A549 (cell line): ENCODE measurements at regions not wholly inside any gene's neighbourhood (a gene's known extent, or its start where the extent isn't known, plus 50 kb on each side); places are given as distances from the start of the nearest gene placed in this dataset.
"Not testable (repeated sequence)": the region's sequence is repeated elsewhere in the genome, so short reads cannot be mapped to it uniquely, and the experiment has no call there.

Source experiments
- ATAC-seq, 2 experiments: fragments of 200-7000 bp in 1 of 2; fragments of >200 bp in 1 of 2; cut with Nextera tagmentation in 1 of 2; cut with Tn5 transposase in 1 of 2; 3 replicates each; pipeline versions ENCODE4 v1.8.0 to v1.9.1; 2018 to 2020; ENCODE audit warnings: mild to moderate bottlenecking in 1 of 2, moderate library complexity in 1 of 2
- CTCF ChIA-PET: fragments of 300-600 bp; sonication (Branson Sonifier 250); formaldehyde crosslinking; extraction: SDS; loops from one replicate; lab custom pipeline; 2021; ENCODE audit warnings: antibody characterized with exemption, inconsistent platforms; lab: Yijun Ruan, JAX
- POLR2A ChIA-PET: fragments of 350-600 bp; formaldehyde crosslinking; extraction: SDS; loops from one replicate; lab custom pipeline; 2021; ENCODE audit warnings: antibody characterized with exemption, inconsistent platforms; lab: Yijun Ruan, JAX
- DNase-seq, 2 experiments: peaks; one replicate each; pipeline versions ENCODE4 v3.0.0 to v3.0.0-alpha.2; 2011 to 2016; ENCODE audit warnings: low read depth in 1 of 2, low spot score in 1 of 2
- FAIRE-seq: peaks from 2 replicates; lab custom pipeline; 2011; peaks lifted over from hg19 to GRCh38; lab: Jason Lieb, UNC
- H3K27ac ChIP-seq, 2 experiments: fragments of >200 bp; sonication (Bioruptor Twin); formaldehyde crosslinking; 3 replicates each; pipeline ENCODE4 v1.5.1; 2016 to 2017
- H3K4me1 ChIP-seq: fragments of >200 bp; sonication (Bioruptor Twin); formaldehyde crosslinking; 3 replicates; pipeline ENCODE4 v1.6.1; 2016
- H3K4me2 ChIP-seq: fragments of >200 bp; sonication (Bioruptor Twin); formaldehyde crosslinking; 3 replicates; pipeline ENCODE4 v1.6.1; 2016
- H3K4me3 ChIP-seq: fragments of >200 bp; sonication (Bioruptor Twin); formaldehyde crosslinking; 3 replicates; pipeline ENCODE4 v1.5.1; 2016
- H3K9me3 ChIP-seq: fragments of >200 bp; sonication (Bioruptor Twin); formaldehyde crosslinking; 3 replicates; pipeline ENCODE4 v1.6.1; 2016
- BHLHE40 ChIP-seq: IDR thresholded peaks from 2 replicates; pipeline ENCODE4 v1.6.1; 2012; ENCODE audit warnings: low read depth, low read length, inconsistent platforms
- CBX8 ChIP-seq: fragments of 200-600 bp; sonication (generic); IDR thresholded peaks from 2 replicates; pipeline ENCODE4 v1.6.1; 2016
- FOSB ChIP-seq: fragments of 250-450 bp; sonication (Bioruptor Pico); IDR thresholded peaks from 2 replicates; pipeline ENCODE4 v1.5.0; 2020; ENCODE audit warnings: mild to moderate bottlenecking, moderate library complexity
- FOSL2 ChIP-seq, 2 experiments: fragments of 450-650 bp in 1 of 2; fragments of >200 bp in 1 of 2; sonication (Bioruptor Twin) in 1 of 2; formaldehyde crosslinking; IDR thresholded peaks; 2 replicates each; pipeline versions ENCODE4 v1.5.0 to v1.6.1; 2016 to 2020; ENCODE audit warnings: mild to moderate bottlenecking in 1 of 2, moderate library complexity in 1 of 2
- FOXS1 ChIP-seq: fragments of 250-450 bp; sonication (Bioruptor Pico); IDR thresholded peaks from 2 replicates; pipeline ENCODE4 v1.5.0; 2020; ENCODE audit warnings: mild to moderate bottlenecking, moderate library complexity
- HEYL ChIP-seq: fragments of 250-450 bp; sonication (Bioruptor Pico); IDR thresholded peaks from 2 replicates; pipeline ENCODE4 v1.8.0; 2021; ENCODE audit warnings: mild to moderate bottlenecking, moderate library complexity
- HOXA7 ChIP-seq: fragments of 250-450 bp; sonication (Bioruptor Pico); IDR thresholded peaks from 2 replicates; pipeline ENCODE4 v1.5.0; 2020; ENCODE audit warnings: mild to moderate bottlenecking, moderate library complexity
- HOXB13 ChIP-seq: fragments of 250-450 bp; sonication (Bioruptor Pico); IDR thresholded peaks from 2 replicates; pipeline ENCODE4 v1.5.0; 2020; ENCODE audit warnings: low read depth, mild to moderate bottlenecking, moderate library complexity
- JUNB ChIP-seq: fragments of >200 bp; sonication (Bioruptor Twin); formaldehyde crosslinking; IDR thresholded peaks from 2 replicates; pipeline ENCODE4 v1.6.1; 2016
- KDM1A ChIP-seq: fragments of 200-600 bp; sonication (generic); IDR thresholded peaks from 2 replicates; pipeline ENCODE4 v1.6.1; 2016; ENCODE audit warnings: low read depth, mild to moderate bottlenecking
- KDM5A ChIP-seq: fragments of 200-600 bp; sonication (generic); IDR thresholded peaks from 2 replicates; pipeline ENCODE4 v1.6.1; 2016; ENCODE audit warnings: antibody characterized with exemption, mild to moderate bottlenecking
- MAFK ChIP-seq: fragments of 450-650 bp; IDR thresholded peaks from 2 replicates; pipeline ENCODE4 v1.6.1; 2014; ENCODE audit not compliant: partially characterized antibody
- MAZ ChIP-seq: fragments of 150-350 bp; IDR thresholded peaks from 2 replicates; pipeline ENCODE4 v1.6.1; 2014; ENCODE audit warnings: antibody characterized with exemption, low read depth, low read length, borderline replicate concordance
- NFE2L2 ChIP-seq: fragments of 150-350 bp; conservative IDR thresholded peaks from 2 replicates; pipeline ENCODE4 v1.6.1; 2014; ENCODE audit warnings: low read length
- NPAS2 ChIP-seq: fragments of 250-450 bp; sonication (Bioruptor Pico); IDR thresholded peaks from 2 replicates; pipeline ENCODE4 v1.8.0; 2022; ENCODE audit warnings: mild to moderate bottlenecking, moderate library complexity, borderline replicate concordance
- POLR2A ChIP-seq: IDR thresholded peaks from 2 replicates; pipeline ENCODE4 v1.6.1; 2012; ENCODE audit warnings: mild to moderate bottlenecking, low read length
- RAD21 ChIP-seq, 2 experiments: fragments of >200 bp in 1 of 2; sonication (Bioruptor Twin) in 1 of 2; formaldehyde crosslinking in 1 of 2; IDR thresholded peaks in 1 of 2; conservative IDR thresholded peaks in 1 of 2; 2 replicates in 1 of 2; 3 replicates in 1 of 2; pipeline ENCODE4 v1.6.1; 2012 to 2018; ENCODE audit warnings: inconsistent platforms in 1 of 2
- RCOR1 ChIP-seq: fragments of 150-350 bp; IDR thresholded peaks from 2 replicates; pipeline ENCODE4 v1.6.1; 2014; ENCODE audit warnings: antibody characterized with exemption, low read length, low read depth
- SMC3 ChIP-seq: fragments of >200 bp; sonication (Bioruptor Twin); formaldehyde crosslinking; IDR thresholded peaks from 3 replicates; pipeline ENCODE4 v1.6.1; 2018; ENCODE audit warnings: inconsistent platforms
- TP53 ChIP-seq: fragments of 250-450 bp; sonication (Bioruptor Pico); IDR thresholded peaks from 2 replicates; pipeline ENCODE4 v1.5.0; 2021; ENCODE audit warnings: mild to moderate bottlenecking, moderate library complexity
- ZC3H11A ChIP-seq: fragments of 450-650 bp; IDR thresholded peaks from 2 replicates; pipeline ENCODE4 v1.6.1; 2014; ENCODE audit warnings: antibody characterized with exemption, mild to moderate bottlenecking
- ZNF302 ChIP-seq: fragments of 250-450 bp; sonication (Bioruptor Pico); IDR thresholded peaks from 2 replicates; pipeline ENCODE4 v1.9.0; 2021; ENCODE audit warnings: inconsistent platforms, mild to moderate bottlenecking, moderate library complexity
- ZSCAN20 ChIP-seq: fragments of 250-450 bp; sonication (Bioruptor Pico); IDR thresholded peaks from 2 replicates; pipeline ENCODE4 v1.8.0; 2022; ENCODE audit warnings: mild to moderate bottlenecking, moderate library complexity
- WGBS: methylation state at CpG from one replicate; pipeline ENCODE4 v1.1.6; 2017; ENCODE audit errors: missing lambda C conversion rate; 5-methylcytosine and 5-hydroxymethylcytosine counted together
- TF ChIP-seq, protein P1 (sequence below): fragments of >200 bp; sonication (Bioruptor Twin); formaldehyde crosslinking; IDR thresholded peaks from 2 replicates; pipeline ENCODE4 v1.6.1; 2016
- TF ChIP-seq, protein P2 (sequence below): fragments of 150-350 bp; IDR thresholded peaks from 2 replicates; pipeline ENCODE4 v1.6.1; 2014; ENCODE audit warnings: low read depth, mild to moderate bottlenecking, low read length
- TF ChIP-seq, protein P3 (sequence below): fragments of 250-450 bp; sonication (Bioruptor Pico); IDR thresholded peaks from 2 replicates; pipeline ENCODE4 v1.5.0; 2021; ENCODE audit warnings: mild to moderate bottlenecking, moderate library complexity, borderline replicate concordance

DNA sequence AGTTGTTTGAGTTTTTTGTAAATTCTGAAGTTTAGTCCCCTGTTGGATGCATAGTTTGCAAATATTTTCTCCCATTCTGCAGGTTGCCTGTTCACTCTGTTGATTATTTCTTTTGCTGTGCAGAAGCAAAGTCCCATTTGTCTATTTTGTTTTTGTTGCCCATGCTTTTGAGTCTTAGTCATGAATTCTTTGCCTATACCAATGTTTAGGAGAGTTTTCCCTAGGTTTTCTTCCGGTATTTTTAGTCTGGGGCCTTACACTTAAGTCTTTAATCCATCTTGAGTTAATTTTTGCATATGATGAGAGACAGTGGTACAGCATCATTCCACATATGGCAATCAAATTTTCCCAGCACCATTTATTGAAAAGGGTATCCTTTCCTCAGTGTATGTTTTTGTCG lies 405.8 kb upstream of the RPS6KA3 start:
- CTCF ChIA-PET: no interaction called here
- Histone ChIP-seq H3K4me2 (no peak overlapping the region), H3K27ac (no peak overlapping the region), H3K9me3 (no peaks in the 10 kb centered on the region)
- ATAC-seq: no peak
- POLR2A ChIA-PET: no interaction called here
- no peak for DNase-seq
- WGBS: 49% methylated on average over 2 of the region's 2 CpGs
- FAIRE-seq: no peak
- TF ChIP-seq RAD21 (conservative IDR thresholded peaks at IDR 0.05 in 1 of 2, IDR thresholded peaks at IDR 0.05 in 1 of 2) (no peak), ZC3H11A (no peak), MAZ (no peak), FOSL2 (IDR thresholded peaks at IDR 0.05) (no peak), FOSL2 (CRISPR knock-in tag; IDR thresholded peaks at IDR 0.05) (no peak), HOXA7 (CRISPR knock-in tag) (no peak), POLR2A (no peak), HOXB13 (CRISPR knock-in tag) (no peak), BHLHE40 (no peak), NFE2L2 (no peak), RCOR1 (no peak)
- TF ChIP-seq, protein P1, sequence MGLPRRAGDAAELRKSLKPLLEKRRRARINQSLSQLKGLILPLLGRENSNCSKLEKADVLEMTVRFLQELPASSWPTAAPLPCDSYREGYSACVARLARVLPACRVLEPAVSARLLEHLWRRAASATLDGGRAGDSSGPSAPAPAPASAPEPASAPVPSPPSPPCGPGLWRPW: no peak
- TF ChIP-seq, all 56 proteins: peak for 0
- H3K4me3 ChIP-seq: no peak overlapping the region
- no peaks in the 10 kb centered on the region for H3K4me1 ChIP-seq

DNA sequence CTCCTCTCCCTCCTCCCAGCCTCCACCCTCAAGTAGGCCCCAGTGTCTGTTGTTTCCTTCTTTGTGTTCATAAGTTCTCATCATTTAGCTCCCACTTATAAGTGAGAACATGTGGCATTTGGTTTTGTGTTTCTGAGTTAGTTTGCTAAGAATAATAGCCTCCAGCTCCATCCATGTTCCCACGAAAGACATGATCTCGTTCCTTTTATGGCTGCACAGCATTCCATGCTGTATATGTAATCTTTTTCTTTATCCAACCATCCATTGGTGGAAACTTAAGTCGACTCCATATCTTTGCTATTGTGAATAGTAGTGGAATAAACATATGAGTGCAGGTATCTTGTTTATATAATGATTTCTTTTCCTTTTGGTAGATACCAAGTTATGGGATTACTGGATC lies 405.0 kb upstream of the RPS6KA3 start:
- CTCF ChIA-PET, FAIRE-seq: not testable (repeated sequence)

DNA sequence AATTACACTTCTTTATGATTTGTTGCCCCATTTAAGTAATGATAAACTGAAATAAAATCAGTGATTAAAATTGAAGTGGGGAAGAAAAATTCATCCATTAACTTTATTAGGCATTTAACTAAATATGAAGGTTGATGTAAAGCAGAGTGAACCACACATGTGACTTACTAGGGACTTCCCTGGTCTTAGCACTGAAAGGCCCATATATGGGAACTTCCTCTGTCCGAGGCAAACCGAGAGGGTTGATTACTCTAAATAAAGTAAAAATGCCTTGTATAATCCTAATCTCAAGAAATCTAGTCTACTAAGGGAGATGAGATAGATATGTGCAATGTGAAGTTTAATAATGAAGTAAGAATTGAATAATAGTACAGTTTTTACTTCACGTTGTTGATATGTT lies 403.9 kb upstream of the RPS6KA3 start:
- DNase-seq: no peak
- FAIRE-seq: no peak
- 81% methylated on average over 3 of the region's 3 CpGs for WGBS
- no peak overlapping the region for H3K27ac ChIP-seq
- no peak overlapping the region for H3K4me2 ChIP-seq
- no peak overlapping the region for H3K4me3 ChIP-seq
- POLR2A ChIA-PET: no interaction called here
- H3K4me1 ChIP-seq: no peaks in the 10 kb centered on the region
- TF ChIP-seq MAFK (no peak), FOXS1 (CRISPR knock-in tag) (no peak), SMC3 (no peak), JUNB (no peak), BHLHE40 (no peak), TP53 (CRISPR knock-in tag) (no peak), FOSB (CRISPR knock-in tag) (no peak), HOXA7 (CRISPR knock-in tag) (no peak), FOSL2 (IDR thresholded peaks at IDR 0.05) (no peak), FOSL2 (CRISPR knock-in tag; IDR thresholded peaks at IDR 0.05) (no peak), ZNF302 (CRISPR knock-in tag) (no peak), CBX8 (no peak), NPAS2 (CRISPR knock-in tag) (no peak), MAZ (no peak), KDM5A (no peak)
- TF ChIP-seq, protein P1: no peak
- TF ChIP-seq, all 56 proteins: peak for 0
- ATAC-seq: no peak
- no peaks in the 10 kb centered on the region for H3K9me3 ChIP-seq
- CTCF ChIA-PET: no interaction called here

More for the DNA sequence above, 405.0 kb upstream of the RPS6KA3 start:
- POLR2A ChIA-PET, H3K4me1 ChIP-seq, H3K9me3 ChIP-seq, ATAC-seq, H3K27ac ChIP-seq, H3K4me2 ChIP-seq, H3K4me3 ChIP-seq, DNase-seq: not testable (repeated sequence)
- 30% methylated on average over 3 of the region's 3 CpGs for WGBS

DNA sequence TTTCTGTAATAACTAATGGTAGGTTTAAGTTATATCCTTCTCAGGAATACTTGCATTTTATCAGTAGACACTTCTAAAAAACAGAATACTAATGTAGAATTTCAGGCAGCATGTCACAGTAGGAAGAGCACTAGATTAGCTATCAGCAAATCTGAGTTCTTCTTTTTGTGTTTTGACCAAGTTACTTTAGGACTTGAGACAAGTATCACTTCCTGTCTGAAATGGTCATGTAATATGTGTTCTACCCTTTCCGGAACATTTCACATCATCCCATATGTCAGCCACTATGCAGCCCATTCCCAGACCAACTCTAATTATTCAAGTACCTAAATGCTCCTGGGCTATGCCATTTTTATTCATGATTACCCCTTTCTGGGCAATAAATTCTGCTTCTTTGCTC lies 401.8 kb upstream of the RPS6KA3 start:
- Histone ChIP-seq H3K27ac (no peak overlapping the region), H3K4me3 (no peak overlapping the region), H3K4me2 (no peak overlapping the region)
- CTCF ChIA-PET: interaction anchor here (0.6 kb wide), 1 partner anchor 275 kb away, joined by 3 read pairs; no protein-coding TSS in a partner anchor
- DNase-seq: no peak
- no peak for TF ChIP-seq HOXA7 (CRISPR knock-in tag)
- TF ChIP-seq, protein P2, sequence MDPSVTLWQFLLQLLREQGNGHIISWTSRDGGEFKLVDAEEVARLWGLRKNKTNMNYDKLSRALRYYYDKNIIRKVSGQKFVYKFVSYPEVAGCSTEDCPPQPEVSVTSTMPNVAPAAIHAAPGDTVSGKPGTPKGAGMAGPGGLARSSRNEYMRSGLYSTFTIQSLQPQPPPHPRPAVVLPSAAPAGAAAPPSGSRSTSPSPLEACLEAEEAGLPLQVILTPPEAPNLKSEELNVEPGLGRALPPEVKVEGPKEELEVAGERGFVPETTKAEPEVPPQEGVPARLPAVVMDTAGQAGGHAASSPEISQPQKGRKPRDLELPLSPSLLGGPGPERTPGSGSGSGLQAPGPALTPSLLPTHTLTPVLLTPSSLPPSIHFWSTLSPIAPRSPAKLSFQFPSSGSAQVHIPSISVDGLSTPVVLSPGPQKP: no peak
- TF ChIP-seq KDM1A: no peak
- TF ChIP-seq FOSL2 (IDR thresholded peaks at IDR 0.05): no peak
- no peak for TF ChIP-seq FOSL2 (CRISPR knock-in tag; IDR thresholded peaks at IDR 0.05)
- no peak for TF ChIP-seq HEYL (CRISPR knock-in tag)
- TF ChIP-seq, protein P3, sequence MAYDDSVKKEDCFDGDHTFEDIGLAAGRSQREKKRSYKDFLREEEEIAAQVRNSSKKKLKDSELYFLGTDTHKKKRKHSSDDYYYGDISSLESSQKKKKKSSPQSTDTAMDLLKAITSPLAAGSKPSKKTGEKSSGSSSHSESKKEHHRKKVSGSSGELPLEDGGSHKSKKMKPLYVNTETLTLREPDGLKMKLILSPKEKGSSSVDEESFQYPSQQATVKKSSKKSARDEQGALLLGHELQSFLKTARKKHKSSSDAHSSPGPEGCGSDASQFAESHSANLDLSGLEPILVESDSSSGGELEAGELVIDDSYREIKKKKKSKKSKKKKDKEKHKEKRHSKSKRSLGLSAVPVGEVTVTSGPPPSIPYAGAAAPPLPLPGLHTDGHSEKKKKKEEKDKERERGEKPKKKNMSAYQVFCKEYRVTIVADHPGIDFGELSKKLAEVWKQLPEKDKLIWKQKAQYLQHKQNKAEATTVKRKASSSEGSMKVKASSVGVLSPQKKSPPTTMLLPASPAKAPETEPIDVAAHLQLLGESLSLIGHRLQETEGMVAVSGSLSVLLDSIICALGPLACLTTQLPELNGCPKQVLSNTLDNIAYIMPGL: no peak
- no peak for TF ChIP-seq ZSCAN20
- TF ChIP-seq, all 56 proteins: peak for 0
- ATAC-seq (no peak), FAIRE-seq (no peak)
- Histone ChIP-seq H3K4me1 (no peaks in the 10 kb centered on the region), H3K9me3 (no peaks in the 10 kb centered on the region)
- WGBS: 82% methylated on average over 1 of the region's 1 CpG
- POLR2A ChIA-PET: no interaction called here
